ENCODE measurements at regions not wholly inside any gene's neighbourhood (a gene's known extent, or its start where the extent isn't known, plus 50 kb on each side); places are given as distances from the start of the nearest gene placed in this dataset.
"Not testable (repeated sequence)": the region's sequence is repeated elsewhere in the genome, so short reads cannot be mapped to it uniquely, and the experiment has no call there.

DNA sequence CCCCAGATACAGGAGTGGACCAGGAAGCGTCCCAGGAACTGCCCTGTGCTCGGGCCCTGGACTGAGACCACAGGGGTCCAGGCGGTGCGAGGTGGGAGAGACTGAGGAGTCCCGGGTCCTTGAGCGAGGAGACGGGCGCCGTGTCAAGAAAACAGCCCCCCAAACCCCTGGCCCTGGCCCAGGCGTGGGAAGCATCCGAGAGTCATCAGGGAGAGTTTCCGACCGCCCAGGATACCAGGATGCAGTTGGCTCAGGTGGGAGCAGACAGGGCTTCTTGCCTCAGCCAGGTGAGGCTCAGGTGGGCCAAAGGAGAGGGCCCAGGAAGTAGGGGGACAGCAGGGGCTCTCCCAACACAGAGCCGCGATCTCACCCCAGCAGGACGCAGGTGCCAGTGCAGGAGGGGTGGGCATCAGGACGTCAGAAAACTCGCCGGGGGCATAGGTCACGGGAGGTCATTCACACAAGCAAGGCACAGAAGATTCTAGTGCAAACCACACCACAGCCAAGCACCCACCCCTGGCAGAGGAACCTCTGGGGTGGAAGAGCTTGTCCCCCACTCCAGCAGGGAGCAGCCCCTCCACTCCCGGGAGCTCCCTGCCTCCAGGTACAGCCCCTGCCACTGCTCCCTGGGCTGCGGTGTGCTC is 102.5 kb upstream of the EIF5 start:
- DNase-seq (ENCODE audit: low spot score), result no peak

DNA sequence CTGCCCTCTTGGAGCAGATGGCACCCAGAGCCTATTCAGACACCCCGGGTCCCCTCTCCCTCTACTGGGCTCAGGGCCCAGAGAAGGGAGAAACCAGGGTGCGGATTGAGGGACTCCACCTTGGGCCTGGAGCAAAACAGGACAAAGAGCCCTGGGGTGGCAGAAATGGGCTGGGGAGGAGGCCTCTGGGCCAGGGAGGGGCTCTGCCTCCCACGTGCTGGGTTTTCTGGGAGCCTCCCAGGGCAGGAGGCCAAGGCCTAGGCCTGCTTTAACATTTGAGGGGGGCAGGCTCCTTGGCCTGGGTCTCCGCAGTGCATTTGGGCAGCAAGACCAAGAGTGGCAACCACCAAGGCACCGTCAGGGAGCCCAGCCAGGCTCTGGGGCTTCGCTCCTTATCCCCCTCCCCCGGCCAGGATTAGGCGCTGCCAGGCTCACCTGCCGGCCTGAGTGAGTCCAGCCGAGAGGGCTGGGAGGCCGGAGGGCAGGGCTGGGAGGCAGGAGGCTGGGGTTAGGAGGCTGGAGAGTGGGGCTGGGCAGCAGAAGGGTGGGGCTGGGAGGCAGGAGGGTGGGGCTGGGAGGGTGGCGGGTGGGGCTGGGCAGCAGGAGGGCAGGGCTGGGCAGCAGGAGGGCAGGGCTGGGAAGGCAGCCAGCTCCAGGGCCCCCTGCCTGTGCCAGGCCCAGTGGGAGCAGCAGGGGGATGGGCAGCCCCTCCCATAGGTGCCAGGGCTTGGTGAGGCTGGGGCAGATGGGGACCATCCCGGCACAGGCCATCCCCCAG is 101.8 kb upstream of the EIF5 start:
- DNase-seq (ENCODE audit: low spot score), result no peak

DNA sequence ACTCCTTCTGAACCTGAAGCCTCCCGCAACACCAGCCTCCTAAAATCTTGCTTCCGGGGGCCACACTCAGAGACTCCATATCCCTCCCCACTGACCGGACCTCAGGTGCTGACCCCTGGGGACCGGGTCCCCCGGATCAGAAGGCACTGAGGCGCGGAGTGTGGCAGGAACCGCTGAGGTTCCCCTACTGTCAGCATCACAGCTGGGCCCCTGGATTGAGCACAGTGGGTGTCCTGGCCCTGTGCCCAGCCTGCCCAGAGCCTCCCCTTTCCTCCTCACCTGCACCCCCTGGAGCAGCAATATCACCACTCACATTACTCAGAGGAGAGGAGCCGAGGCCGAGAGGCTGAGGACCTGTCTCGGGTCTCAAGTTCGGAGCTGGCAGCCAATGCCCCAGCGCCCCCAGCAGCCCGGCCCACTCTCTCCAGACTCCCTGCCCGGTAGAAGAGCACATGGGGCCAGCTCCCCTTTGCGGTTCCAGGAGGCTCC is 101.2 kb upstream of the EIF5 start:
- no peak for DNase-seq (ENCODE audit: low spot score)

DNA sequence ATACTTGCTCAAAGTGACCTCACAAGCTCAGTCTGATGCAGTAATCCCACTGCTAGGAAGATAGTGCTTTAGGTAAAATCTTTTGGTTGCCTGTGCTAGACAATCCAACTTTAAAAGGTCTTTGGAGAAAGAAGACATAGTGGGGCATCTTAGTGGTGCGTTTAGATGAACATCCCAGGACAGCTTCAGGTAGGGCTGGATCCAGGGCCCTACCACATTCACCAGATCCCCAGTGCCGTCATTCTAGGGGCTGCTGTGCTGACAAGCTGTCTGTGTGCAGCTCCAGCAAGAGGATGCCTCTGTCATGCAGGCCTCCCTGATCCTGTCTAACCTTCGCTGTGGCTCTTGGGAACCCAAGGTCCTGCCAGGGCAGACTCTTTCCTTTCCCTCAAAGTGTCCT is 100.7 kb upstream of the EIF5 start:
- DNase-seq (ENCODE audit: low spot score), result no peak

DNA sequence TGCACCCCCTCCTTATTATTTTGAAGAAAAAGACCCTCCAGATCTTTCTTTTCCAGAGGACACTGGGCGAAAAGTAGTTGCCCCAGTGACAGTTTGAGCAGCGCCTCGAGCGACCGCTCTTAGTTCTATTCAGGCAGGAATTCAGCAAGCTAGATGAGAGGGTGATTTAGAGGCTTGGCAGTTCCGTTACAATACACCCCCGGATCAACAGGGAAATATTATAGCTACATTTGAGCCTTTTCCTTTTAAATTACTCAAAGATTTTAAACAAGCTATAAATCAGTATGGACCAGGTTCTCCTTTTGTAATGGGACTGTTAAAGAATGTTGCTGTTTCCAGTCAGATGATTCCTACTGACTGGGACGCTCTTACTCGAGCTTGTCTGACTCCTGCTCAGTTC is 99.2 kb upstream of the EIF5 start:
- not testable (repeated sequence) for DNase-seq (ENCODE audit: low spot score)

DNA sequence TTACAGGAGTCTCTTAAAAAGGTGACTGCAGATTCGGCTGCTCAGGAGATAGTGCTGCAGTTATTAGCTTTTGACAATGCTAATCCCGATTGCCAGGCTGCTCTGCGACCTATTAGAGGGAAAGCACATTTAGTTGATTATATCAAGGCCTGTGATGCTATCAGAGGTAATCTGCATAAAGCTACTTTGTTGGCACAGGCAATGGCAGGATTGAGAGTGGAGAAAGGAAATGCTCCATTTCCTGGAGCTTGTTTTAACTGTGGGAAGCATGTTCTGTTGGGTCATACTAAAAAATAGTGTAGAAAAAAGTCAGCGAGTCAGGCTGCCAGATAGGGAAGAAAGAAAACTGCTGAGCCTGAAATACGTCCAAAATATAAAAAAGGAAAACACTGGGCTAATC is 98.5 kb upstream of the EIF5 start:
- not testable (repeated sequence) for DNase-seq (ENCODE audit: low spot score)

DNA sequence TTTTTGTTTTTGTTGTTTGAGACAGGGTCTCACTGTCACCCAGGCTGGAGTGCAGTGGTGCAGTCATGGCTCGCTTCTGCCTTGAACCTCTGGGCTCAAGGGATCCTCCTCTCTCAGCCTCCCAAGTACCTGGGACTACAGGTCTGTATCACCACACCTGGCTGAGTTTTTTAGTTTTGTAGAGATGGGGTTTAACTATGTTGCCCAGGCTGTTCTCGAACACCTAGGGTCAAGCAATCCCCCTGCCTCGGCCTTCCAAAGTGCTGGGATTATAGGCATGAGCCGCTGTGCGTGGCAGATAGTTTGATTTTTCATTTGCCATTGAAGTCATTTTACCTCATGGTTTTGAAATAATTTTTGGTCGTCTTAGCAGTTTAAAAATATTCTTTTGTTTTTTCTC is 94.3 kb upstream of the EIF5 start:
- DNase-seq (ENCODE audit: low spot score), result no peak

DNA sequence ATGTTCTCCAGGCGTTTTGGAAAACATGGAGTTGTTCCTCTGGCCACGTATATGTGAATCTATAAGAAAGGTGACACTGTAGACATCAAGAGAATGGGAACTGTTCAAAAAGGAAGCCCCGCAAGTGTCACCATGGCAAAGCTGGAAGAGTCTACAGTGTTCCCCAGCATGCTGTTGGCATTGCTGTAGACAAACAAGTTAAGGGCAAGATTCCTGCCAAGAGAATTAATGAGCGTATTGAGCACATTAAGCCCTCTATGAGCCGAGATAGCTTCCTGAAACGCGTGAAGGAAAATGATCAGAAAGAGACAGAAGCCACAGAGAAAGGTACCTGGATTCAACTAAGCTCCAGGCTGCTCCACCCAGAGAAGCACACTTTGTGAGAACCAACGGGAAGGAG is 92.5 kb upstream of the EIF5 start:
- no peak for DNase-seq (ENCODE audit: low spot score)

DNA sequence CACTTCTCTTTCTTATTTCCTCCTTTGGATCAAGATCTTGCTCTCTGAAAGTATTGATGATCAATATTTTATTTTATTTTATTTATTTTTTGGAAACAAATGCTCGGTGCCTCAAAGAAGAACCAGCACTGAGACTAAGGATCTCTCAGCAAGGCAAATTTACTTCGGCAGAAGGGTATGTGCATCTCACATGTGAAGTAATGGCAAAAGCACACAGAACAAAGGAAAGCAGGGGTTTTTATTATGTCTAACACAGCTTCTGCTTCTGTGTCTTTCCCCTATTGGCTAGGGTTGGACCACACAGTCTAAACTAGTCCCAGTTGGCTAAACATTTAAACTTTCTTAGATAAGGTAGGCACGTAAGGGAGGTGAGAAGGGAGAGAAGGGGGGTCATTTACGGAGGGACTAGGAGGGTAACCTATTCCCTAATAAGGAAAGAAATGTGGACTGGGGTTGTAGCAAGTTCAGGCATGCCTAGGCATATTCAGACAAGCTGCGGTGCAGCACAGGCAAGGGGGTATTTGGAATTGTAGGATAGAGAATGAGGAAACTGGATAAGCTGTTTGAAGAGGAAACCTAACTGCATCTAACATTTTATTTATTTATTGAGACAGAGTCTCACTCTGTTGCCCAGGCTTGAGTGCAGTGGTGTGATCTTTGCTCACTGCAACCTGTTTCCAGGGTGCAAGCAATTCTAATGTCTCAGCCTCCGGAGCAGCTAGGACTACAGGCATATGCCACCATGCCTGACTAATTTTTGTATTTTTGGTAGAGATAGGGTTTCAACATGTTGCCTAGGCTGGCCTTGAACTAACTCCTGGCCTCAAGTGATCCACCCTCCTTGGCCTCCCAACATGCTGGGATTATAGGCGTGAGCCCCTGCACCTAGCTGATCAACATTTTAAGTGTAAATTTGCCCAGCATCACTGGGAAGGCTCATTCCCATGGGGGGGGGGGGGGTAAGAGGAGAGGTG is 90.0 kb upstream of the EIF5 start:
- no peak for DNase-seq (ENCODE audit: low spot score)

DNA sequence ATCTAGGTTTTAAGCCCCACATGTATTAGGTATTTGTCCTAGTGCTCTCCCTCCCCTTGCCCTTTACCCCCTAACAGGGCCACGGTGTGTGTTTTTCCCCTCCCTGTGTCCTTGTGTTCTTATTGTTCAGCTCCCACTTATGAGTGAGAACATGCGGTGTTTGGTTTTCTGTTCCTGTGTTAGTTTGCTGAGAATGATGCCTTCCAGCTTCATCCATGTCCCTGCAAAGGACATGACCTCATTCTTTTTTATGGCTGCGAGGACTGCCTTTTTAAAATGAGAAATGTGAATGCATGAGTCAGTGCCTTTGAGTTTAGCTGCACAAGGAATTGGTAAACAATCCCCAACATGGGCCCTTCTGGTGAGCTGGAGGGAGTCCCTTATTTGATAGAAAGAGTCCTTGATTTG is 88.4 kb upstream of the EIF5 start:
- peak; percentile 51 for DNase-seq (ENCODE audit: low spot score)

DNA sequence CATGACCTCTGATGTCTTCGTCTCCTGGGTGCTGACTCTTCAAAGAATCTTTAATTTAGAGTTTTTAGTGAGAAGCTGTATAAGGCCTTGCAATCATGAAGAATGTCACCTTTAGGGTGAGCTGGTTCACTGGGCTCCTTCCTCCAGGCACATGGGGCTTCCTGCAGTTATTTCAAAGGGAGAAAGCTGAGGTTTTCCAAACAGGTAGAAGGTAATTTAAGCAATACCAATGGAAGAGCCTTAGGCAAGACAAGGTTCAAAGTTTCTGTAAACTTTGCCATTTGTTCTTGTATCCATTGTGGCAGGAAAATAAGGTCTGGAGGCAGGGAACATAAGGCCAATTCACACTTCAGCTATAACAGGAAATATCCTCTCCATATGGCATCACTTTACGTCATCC is 88.0 kb upstream of the EIF5 start:
- DNase-seq (ENCODE audit: low spot score), result no peak

DNA sequence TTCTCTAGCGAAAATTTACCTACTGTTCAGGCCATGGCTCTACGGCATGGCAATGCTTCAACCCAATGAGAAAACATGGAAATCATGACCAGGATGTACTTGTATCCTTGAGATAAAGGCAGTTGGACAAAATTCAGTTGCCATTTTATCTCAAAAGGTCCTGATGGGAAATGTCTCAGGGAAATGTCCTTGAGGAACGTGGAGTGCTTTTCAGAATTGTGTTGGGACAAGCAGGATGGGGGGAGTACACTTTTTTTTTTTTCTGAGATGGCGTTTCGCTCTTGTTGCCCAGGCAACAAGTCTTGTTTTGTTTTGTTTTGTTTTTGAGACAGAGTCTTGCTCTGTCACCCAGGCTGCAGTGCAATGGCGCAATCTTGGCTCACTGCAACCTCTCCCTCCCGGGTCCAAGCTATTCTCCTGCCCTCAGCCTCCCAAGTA is 86.8 kb upstream of the EIF5 start:
- DNase-seq (ENCODE audit: low spot score), result no peak

DNA sequence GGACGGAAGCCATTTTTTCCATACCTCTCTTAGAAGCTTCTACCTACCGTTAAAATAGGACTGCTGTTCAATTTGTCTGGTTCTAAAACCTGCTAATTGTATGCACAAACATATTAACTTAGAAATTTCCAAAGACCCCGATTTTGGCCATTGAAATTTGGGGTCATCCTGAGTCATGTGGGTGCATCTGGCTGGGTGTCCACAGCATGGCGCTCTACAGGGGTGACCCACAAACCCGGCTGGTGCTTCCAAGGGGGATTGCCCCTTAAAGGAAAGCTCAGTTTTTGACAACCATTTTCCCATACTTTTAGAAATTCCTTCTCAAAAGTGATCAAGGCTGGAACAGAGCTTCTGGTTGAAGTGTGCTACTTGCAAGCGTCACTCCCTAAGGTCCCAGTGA is 83.9 kb upstream of the EIF5 start:
- no peak for DNase-seq (ENCODE audit: low spot score)

DNA sequence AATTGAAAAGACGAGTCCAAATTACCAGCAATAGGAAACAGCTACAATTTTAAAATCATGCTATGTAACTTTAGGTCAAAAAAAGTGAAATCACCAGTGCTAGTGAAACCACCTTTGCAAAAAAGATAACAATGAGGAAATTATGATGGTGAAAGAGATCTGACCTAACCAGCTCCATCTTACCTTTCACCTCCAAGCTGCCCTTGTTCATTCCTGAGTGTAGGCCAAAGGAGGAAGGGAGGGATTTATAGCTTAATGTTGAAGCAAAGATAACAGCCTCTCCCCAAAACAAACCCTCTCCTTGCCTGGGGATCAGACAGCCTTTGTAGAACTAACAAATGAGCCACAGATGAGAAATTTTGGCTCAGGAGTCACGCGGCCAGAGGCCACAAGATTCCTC is 83.2 kb upstream of the EIF5 start:
- DNase-seq (ENCODE audit: low spot score), result no peak

DNA sequence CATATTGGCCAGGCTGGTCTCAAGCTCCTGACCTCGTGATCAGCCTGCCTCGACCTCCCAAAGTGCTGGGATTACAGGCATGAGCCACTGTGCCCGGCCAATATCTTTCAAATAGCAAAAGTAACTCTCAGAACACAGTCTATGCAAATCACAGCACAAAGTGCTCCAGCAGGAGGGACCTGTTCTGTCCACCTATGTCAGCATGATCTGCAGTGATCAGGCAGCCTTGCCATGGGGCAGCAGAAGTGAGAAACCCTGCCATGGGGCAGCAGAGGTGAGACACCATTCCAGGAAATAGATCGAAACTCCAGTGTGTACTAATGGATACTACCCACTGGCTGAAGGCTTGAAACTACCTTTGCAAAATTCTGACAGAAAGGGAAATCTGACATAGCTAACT is 78.5 kb upstream of the EIF5 start:
- no peak for DNase-seq (ENCODE audit: low spot score)

DNA sequence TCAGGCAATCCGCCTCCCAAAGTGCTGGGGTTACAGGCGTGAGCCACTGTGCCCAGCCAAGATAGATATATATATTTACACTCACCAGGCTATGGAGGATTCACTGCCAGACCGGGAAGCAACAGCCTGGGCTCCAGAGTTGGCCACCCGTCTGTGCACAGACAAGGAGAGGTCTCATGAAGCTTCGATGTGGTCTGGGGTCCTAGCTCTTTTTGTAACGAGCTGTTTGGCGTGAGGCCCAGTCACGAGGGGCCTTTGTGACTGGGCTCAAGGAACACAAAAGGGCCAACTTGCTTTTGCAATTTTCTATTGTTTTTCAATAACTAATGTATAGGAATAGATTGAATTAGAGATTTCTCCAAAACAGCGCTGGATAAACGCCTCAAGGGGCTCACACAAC is 77.6 kb upstream of the EIF5 start:
- no peak for DNase-seq (ENCODE audit: low spot score)

DNA sequence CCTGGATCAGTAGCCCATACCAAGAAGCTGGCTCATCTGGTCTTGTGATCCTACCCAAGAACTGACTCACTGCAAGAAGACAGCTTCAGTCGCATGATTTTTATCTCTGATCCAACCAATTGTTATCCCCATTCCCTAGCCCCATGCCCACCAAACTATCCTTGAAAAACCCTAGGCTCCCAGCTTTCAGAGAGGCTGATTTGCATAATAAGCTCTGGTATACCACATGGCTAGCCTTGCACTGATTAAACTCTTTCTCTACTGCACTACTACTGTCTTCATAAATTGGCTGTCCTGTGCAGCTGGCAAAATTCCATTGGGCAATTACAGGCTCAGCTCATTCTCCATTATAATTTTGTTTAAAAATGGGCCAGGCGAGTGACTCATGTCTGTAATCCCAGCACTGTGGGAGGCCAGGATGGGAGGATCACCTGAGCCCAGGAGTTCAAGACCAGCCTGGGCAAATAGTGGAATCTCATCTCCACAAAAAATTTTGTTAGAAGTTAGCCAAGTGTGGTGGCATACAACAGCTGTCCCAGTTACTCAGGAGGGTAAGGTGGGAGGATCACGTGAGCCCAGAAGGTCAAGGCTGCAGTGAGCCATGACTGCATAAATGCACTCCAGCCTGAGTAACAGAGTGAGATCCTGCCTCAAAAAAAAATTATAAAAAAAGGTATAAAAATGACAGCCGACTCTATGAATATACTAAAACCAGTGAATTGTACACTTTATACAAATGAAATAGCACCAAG is 76.7 kb upstream of the EIF5 start:
- DNase-seq (ENCODE audit: low spot score), result peak; percentile 40

DNA sequence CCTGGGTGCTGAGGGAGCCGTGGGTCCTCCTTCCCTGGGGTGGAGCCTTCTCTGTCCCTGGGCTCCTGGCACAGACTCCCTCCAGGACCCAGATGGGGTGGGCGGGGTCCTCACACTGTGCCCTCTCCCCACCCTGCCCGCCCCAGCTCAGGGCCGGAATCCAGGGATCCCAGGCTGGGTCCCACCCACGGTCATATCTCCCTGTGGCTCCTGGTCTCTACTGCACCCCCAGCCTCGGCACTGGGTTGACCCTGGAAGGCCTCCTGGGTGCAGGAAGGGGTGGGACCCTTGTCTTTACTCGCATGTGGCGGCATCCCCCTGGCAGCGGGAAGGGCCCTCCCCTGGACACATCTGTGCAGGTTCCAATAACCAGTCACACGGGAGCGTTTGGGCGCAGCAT is 75.8 kb upstream of the EIF5 start:
- no peak for DNase-seq (ENCODE audit: low spot score)

DNA sequence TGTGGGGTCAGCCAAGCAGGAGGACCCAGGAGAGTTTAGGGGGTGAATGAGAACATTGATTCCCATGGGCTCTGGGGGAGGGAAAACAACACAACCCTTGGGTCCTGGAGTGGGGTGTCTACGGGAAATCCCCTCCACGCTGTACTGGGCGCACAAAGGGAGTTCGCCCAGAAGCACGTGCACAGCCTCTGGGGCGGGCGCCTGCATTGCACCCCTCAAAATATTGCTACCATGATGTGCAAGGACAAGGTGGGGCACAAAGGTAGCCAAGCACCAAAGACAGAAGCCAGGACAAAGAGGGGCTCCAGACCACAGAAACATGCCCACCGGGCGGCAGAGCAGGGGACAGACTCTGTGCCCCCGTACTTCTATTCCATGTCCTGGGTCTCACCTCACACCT is 74.9 kb upstream of the EIF5 start:
- DNase-seq (ENCODE audit: low spot score), result no peak

DNA sequence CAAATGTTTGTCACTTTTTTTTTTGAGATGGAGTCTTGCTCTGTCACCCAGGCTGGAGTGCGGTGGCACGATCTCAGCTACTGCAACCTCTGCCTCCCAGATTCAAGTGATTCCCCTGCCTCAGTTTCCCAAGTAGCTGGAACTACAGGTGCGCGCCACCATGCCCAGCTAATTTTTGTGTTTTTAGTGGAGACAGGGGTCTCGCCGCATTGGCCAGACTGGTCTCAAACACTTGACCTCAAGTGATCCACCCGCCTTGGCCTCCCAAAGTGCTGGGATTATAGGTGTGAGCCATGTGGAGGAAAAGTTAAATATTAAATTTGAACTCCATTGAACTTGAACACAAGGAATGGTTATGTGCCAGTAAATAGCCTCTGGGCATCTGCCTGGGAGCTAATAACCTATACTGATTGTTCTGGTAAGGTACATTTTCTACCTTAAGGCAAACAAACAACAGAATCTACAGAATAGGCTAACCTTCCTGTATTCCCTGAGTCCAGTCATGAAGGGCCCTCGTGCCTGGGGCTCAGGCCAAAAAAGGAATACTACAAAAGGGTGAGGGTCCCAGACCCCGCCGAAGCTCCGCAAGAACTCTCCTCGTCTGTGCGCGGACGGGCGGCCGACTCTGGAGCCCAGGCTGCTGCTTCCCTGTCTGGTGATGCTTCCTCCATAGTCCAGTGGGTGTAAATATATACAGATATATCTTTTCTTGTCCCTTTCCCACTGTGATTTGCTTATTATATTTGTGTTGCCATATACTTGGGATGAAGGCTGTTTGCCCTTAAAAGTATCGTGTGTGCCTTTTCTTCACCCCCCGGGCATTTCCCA is 74.0 kb upstream of the EIF5 start:
- no peak for DNase-seq (ENCODE audit: low spot score)

DNA sequence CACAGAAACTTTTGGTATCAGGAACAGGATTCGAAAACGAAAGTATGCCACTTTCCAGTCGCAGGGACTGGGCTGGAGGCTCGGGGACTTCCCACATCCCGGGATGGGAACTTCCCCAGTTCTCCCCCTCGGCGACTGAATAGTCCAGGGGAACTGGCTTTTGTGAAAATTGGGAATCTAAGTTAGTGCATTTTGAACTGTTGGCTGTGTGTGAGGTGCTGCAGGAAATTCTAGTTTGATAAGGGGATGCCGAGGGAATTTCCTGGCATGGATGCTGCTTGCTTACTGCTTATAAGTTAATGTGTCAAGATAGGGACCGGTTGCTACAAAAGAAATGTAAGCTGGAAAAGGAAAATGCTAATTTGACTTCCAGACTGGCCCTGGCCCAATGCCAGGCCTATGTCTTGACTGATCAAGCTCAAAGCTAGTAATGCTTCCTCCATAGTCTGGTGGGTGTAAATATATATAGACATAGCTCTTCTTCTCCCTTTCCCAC is 73.4 kb upstream of the EIF5 start:
- peak; percentile 59 for DNase-seq (ENCODE audit: low spot score)
